ENCODE measurements at regions not wholly inside any gene's neighbourhood (a gene's known extent, or its start where the extent isn't known, plus 50 kb on each side); places are given as distances from the start of the nearest gene placed in this dataset.

DNA sequence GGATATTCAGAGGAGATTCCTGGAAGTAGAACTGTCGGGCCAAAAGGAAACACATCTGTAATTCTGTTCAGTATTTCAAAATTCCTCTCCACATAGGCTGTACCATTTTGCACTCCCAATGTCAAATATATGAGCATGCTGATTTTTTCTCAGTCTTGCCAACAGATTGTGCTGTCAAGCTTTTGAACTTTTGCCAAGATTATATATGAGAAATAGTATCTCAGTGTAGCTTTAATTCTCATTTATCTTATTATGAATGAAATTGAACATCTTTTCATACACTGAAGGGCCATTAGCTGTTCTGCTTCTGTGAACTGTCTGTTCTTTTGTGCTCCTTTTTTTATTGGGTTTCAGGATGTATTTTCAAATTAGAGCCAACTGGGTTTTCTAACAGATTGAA, 907.1 kb downstream of the MAT2B start:
- no peak for DNase-seq (ENCODE audit: low spot score)

DNA sequence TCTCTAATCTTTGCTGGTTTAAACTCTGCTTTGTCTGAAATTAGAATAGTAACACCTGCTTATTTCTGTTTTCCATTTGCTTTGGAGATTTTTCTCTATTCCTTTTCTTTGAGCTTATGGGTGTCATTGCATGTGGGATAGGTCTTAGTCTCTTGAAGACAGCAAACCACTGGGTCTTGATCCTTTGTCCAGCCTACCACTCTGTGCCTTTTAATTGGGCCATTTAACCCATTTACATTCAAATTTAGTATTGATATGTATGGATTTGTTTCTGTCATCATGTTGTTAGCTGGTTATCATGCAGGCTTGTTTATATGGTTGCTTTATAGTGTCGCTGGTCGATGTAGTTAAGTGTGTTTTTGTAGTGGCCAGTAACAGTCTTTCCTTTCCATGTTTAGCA, 914.7 kb downstream of the MAT2B start:
- DNase-seq (ENCODE audit: low spot score), result no peak

DNA sequence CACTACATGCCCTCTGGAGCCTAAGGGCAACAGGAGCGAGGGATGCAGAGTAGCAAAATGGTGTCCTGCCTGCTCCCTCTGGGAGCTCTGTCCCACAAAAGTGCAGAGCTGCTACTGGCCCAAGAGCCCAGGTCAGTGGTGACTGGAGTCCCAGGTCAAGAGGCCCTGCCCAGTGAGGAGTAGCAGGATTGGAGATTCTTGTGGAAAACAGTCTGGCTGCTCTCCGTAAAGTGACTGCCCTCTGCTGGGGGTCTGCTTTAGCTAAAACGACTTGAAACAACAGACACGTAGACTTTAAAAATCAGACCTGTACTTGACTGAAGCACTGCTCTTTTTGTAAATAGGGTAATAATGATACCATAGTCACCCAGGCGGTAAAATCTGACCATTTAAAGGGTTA, 917.0 kb downstream of the MAT2B start:
- DNase-seq (ENCODE audit: low spot score), result no peak

DNA sequence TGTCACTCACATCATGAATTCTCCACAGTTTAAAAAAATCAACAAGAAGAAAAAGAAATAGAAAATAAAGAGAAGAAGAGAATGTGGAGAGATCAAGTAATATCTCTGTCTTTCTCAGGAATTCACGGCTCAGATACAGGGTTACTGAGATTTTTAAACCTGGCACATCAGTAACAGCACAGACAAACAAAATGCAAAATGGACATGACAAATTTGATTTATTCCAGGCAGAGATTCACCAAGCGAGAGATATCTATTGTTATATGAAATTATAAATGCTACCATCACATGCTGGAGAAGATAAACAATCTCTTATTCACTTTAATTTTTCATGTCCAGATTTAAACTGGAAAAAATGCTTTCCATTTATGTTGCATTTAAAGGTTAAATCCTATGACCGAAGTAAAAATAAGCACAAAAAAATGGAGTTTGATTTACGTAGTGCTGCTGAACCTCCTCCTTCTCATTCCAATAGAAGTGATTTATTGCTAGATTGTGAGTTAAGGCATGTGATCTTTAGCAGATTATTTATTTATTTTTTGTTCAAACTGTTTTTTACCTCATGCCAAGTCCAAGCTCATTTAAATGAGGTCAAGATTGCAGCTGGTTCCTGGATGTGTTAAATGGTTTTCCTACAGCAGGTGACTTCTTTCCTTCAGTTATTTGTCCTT, 926.4 kb downstream of the MAT2B start:
- no peak for DNase-seq (ENCODE audit: low spot score)

DNA sequence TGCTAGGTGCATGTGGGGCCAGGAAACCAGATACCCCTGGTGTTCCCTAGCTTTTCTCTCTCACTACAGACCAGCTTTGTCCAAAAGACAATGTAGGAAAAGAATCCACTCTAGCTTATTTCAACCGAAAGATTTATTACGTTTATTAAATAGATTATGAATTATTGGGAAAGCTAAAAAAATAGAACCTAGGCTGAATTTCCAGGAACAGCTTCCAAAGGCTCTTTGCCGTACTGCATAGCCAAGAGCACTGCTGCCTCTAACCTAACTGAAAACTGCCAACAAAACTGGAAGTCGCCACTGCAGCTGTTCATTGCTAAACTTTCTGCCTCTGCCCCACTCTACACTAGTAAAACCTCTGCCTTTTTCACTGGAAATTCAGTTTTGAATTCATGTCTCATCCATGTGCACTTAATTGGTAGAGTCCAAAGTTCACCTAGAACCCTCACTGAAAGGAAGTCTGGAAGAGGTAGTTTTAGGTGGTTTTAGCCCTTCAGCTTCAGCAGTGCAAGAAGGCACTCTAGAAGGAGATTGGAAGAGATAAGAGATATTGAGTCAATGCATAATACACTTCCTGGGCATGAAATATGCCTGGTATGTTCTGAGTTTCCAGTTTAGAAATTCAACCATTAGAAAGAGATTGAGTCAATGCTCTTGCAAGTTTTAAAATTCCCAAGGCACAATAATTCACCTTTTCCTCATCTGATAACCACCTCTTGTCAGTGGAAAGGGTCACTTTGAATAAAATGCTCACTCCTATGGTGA, 927.9 kb downstream of the MAT2B start:
- no peak for DNase-seq (ENCODE audit: low spot score)

DNA sequence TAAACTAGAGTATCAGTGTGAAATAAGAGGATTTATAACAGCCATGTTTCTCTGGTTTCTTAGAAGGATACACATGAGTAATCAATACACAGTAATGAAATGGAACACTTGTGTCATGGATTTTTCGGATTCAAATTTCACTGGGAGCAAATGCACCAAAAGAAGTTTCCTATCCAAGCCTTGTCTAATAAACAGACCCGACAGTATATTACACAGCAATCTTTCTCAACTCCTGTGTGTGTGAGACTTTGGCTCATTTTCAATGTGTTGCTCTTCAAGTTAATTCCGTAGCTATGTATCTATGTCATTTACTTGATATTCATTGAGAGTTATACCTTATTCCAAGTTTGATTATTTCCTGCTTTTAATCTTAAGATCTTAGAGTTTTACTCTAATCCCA, 930.2 kb downstream of the MAT2B start:
- DNase-seq (ENCODE audit: low spot score), result no peak

DNA sequence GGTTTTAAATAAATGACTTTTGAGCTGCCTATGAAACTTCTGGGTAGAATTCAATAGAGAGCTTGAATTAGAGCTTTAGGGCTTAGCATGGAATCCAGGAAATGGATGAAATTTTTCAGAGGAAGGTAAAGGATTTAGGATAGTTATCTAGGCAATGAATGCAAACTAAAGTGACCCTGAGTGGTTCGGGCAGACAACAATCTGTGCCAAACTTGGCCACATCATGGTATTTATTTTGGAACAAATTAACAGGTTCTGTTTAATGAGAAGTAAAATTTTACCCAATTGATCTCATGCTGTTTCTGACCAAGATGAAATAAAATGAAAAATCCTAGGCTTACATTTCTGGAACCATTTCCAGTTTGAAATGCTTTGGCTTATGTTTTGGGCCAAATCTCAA, 934.4 kb downstream of the MAT2B start:
- no peak for DNase-seq (ENCODE audit: low spot score)

DNA sequence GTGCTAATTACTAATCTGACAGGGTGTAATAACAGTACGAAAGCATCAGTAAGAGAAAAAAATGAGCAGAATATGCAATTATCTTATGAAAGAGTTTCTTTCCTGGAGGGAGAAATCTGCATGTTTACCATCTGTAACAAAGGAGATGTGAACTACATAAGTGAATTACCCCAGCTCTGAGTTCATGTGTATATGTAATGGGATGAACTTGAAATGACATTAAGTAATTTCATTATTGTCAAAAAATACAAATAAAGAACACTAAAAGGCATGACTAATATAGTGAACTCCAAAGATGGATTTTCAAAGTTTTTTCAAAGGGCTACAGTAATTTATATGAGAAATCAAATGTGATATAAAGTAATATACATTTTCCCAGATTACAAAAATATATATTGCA, 944.0 kb downstream of the MAT2B start:
- DNase-seq (ENCODE audit: low spot score), result no peak

DNA sequence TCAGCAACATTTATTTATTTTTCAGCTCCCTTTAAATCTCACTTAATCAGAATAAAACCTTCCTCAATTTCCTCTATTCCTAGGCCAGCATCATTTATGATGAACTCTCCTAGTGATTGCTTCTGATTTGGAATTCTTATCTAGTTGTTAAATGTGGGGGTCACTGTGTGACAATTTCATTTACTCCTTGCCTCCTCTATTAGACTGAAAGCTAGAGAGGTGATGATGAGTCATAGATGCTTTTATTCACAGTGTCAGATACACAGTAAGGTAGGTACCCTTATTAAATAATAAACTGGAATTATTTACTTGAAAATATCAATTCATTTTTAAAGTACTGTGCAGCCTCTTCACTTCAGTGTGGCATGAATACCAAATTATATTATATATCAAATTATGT, 960.6 kb downstream of the MAT2B start:
- no peak for DNase-seq (ENCODE audit: low spot score)

DNA sequence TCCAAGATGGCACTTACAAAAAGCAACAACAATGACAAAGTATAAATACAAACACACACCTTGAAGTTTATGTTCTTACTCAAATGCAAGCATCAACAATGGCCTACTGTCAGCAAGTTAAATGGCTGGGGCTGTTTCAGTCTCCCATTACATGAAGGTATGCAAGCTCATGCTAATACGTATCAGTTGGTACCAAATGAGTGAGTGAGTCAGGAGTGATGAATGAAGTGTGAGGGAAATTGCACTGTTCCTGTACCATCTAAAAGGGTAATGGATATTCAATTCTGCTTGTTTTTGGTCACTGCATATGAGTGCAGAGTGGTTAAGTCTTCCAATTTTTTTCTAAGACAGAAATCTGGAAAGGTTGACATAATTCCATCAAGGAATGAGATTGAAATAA, 964.9 kb downstream of the MAT2B start:
- DNase-seq (ENCODE audit: low spot score), result no peak

DNA sequence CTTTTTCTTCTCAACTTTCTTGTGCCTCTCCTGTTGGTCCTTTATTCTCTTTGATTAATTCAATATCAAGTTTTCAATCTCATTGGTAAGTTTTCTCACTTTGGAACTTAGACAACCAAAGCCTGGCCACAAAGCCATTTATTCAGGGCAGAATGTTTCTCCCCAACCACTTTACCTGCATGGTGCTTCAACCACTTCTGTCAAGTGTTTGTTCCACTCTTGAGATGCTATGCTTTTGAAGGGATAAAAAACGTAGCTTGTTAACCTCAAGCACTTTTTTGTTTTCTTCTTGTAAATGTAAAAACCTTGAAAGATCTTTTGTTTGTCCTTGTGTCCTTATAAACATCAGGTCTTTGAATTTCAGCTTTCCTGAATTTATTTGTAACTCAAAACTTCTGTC, 966.7 kb downstream of the MAT2B start:
- DNase-seq (ENCODE audit: low spot score), result no peak

DNA sequence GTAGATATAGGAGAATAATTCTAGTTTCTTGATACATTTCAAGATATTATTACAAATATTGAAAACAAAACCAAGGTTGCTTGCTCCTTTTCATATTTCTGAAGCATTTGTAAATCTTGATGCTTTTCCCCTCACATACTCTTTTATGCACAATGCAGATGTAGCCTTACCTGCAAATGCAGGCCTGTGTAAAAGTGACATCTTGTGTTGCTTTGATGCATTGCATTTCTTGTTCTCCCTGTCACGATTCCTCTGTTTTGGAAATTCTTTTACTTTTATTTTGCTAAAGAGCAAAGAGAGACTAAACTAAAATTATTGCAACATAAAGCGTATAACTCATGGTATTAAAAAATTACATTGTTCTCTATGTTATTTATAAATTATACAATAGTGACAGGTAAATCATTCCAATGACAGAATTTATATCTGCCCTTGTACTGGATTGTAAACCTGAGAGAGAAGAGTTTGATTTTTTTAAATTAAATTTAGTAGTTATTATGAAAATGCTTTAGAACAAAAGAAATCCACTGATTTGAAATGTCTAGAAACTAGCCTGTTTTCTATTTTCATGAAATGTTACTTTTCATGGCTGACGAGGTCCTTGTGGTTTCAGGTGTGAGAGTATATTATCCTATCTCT, 970.0 kb downstream of the MAT2B start:
- no peak for DNase-seq (ENCODE audit: low spot score)

DNA sequence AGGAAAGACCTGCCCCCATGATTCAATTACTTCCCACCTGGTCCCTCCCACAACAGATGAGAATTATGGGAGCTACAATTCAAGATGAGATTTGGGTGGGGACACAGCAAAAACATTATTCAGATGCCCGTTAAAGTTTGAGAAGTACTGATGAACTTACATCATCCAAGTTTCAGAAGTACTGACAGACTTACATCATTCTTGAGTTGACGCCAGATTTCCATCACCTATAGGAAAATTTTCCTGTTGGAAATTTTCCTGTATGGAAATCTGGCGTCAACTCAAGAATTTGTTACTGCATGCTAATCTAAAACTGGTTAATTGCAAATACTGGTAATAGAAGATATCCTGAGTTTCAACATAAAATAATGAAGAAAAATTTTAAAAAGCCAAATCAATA, 975.9 kb downstream of the MAT2B start:
- DNase-seq (ENCODE audit: low spot score), result no peak

DNA sequence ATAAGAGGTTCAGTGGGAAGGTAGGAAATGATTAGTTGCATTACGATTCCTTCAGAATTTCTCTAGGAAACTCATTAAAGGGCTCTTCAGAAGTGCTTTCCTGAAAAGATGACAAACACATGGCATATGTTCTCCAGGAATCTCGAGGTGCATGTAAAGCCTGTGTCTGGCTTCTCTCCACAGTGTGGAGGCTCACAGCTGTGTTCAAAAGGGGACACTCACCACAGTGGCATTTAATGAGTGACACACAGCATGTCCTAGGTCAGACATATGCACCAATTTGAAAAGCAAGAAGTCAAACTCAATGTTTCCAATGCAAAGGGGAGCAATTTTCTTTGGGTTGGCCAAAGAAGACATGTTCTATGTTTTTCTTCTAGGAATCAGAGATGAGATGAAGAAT, 976.9 kb downstream of the MAT2B start:
- no peak for DNase-seq (ENCODE audit: low spot score)

DNA sequence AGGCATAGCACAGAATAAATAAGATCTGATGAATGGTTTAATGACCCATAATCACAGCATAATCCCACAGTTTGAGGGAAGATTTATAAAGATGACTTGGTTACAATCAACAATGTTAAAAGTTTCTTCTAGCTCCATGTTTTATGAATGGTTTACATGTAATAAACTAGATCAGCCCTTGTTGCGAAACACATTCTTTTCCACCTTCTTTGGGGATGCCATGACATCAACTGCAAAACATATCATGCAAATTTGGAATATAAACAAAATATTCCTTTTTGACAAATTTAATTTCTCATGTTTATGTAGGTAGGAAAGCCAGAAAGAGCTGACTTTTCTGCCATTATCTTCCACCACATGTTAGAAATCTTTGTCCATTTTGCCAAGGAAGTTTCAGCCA, 979.5 kb downstream of the MAT2B start:
- DNase-seq (ENCODE audit: low spot score), result no peak

DNA sequence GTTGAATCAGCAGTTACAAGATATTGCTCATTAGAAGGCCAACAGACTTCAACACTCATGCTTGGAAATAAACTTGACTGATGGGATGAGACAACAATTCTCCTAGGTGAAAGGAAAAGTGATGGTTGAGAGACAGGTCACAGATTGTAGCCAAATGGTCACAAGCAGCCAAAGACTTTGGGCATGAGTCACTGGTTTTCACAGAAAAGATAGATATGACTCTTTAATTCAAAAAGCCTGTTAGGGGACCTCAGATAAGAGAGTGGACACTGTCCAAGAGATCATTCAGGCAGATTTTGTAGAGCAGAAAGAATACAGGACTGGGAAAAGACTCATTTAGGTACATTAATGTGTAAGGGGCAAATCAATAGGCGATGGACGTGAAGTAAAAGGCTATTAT, 982.5 kb downstream of the MAT2B start:
- DNase-seq (ENCODE audit: low spot score), result no peak

DNA sequence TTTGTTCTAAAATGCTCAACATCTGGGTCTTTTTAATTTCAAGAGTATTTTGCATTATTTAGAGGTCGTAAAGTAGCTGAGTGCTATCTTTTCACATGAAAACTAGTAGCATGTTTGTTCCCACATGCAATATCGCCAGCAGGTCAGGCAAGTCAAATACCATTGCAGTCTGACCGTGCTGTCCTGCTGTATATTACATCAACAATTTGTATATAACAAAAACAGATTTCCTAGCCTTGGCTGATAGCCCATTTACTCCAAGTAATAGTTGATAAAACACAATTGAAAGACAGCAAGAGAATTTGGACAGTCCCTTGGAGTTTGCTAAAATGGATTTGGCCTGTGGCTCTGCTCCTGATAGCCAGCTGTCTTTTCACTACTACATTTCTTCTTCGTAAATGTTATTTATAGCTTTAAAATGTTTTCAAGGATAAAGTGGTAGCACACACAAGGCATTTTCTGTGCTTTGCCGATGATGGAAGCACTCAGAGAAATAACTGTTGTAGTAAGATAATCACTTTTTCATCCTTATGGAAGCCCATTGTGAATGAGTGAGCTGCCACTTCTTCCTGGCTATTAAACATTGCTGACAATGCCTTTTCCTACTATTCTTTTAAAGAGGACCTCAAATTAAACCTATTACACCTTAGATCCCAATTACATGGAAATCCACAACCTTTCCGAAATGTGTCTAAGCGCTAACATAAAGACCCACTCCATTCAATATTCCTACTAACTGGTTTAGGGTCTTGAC, 992.1 kb downstream of the MAT2B start:
- no peak for DNase-seq (ENCODE audit: low spot score)

DNA sequence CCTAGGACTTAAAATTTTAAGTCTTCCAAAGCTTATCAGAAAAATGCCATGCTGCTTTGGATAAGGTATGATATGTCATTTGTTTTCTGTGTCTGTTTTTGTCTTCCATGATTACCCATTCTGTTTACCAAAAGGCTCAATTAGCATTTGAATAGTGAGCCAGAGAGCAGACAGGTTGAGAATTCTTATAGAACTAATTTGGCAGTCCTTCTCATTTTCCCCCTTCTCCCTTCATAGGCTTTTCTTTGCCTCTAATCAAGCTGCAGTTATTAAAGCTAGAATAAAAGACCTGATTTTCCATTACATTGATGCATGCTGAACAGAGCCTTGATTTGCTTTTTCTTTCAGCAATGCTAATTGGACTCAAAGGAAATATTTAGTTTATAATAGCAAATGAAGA, 993.0 kb downstream of the MAT2B start:
- DNase-seq (ENCODE audit: low spot score), result no peak

DNA sequence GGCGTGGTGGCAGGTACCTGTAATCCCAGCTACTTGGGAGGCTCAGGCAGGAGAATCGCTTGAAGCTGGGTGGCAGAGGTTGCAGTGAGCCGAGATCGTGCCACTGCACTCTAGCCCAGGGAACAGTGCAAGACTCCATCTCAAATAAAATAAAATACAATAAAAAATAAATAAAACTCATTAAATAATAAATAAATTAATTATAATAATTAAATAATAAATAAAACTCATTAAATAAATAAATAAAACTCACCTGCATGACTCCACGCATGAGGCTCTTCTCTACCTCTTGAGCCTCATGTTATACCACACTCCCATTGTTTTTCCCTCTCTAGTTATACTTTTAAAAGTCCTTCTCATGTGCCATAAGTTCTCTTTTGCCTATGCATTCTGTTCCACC, 995.4 kb downstream of the MAT2B start:
- DNase-seq (ENCODE audit: low spot score), result no peak

DNA sequence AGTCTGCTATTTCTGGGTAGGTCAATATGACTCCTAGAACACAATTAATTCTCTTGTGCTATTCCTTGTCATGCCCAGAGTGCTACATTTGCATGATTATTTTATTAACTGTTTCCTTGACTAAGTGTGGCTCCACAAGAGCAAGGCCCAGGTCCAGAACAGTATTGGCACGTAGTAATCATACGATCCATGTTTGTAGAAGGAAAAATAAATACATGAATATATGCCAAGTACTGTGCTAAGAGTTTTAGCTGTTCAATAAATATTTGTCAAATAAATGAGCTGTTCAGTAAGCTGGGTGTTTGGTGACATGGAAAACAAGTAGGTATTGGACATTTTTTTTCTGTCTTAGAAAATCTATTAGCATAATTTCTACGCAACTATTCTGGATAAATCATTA, 995.9 kb downstream of the MAT2B start:
- no peak for DNase-seq (ENCODE audit: low spot score)

DNA sequence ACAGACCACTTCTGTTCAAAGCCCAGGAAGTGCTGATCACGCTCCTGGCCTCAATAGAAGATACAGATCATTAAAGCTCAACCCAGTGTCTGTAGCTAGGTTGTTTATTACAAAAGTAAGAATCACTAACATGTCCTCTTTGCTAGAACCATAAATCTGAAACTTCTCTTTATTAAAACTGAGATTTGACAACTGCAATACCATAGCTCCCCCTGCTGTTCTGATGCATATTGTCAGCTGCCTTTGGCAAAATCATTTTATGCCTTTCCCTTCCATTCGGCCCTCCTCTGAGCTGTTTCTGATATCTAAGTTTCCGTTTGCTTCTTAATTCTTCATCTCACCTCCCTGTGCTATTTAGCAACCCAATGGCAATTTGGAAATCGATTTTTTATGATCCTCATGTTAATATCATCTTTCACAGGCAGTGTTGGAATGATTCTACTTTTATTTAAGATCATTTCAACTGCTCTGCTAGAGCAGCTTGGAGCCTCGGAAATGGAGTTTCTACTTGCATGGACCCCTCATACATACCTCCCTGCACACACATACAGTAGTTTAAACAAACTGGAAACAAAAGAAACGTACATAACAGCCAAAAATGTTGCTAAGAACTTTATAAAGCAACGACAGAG, 998.8 kb downstream of the MAT2B start:
- peak; percentile 10 for DNase-seq (ENCODE audit: low spot score)

DNA sequence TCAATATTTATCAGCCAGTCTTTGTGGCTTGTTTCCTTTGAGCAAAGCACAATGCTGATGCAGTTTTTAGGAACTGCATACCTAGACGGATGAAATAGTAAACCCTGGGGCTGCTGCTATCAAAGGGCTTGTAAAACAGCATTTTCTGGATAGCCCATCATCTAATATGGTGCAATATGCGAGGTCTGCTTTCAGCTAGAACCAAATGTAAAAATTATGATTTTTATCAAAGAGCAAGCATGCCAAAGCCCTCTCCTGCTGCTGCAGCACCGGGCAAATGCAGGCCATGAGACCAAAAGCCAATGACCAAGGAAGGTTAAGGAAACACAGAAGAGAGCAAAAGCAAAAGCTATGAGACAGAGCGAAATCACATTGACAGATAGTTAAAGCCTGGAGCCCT, 1000.4 kb downstream of the MAT2B start:
- no peak for DNase-seq (ENCODE audit: low spot score)

All from HuH-7.5 (cell line).